ENCODE measurements at regions not wholly inside any gene's neighbourhood (a gene's known extent, or its start where the extent isn't known, plus 50 kb on each side); places are given as distances from the start of the nearest gene placed in this dataset.

DNA sequence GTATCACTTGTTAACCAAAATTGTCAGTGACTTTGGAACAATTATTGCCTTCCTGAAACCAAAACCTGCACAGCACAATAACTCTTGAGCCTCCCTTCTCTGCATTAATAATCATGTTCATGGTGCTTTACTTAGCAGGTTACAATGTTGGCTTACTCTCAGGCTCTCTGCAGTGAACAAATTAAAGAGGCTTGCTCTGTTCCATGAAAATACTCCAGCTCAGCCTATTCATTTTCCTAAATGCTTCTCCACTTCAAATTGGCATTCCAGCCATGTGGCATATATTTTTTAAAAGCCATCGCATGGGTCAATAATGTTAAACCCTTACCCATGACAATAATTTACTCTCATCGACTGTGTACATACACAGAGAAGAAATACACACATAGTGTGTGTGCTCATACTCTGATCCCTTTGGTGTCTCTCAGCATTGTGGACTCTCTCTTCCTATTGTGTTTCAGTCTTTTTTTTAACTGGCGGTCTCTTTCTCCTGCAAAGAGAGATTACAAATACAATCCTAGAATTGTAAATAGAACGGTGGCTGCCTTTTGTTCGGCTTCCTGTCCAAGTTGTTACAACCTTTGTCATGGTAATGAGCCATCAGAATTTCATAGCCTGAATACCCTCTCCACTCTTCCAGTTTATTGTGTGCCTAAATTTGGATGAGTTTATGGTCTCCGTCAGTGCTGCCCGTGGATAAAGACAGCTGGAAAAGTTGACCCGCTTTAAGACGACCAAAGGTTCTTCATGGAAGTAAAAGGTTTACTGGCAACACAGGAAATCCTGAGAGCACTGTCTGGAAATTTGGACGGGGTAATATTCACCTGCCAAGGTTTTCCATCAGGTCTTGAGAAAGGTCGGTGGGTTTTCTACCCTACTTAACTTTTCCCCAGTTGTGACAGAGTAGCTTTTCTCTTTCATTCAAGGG lies 263.6 kb downstream of the CD83 start:
- H3K4me2 ChIP-seq: no peak overlapping the region
- H3K27me3 ChIP-seq (ENCODE audit: insufficient read depth): no peaks in the 10 kb centered on the region
- ChIA-PET POLR2A (no interaction called here), CTCF (no interaction called here)
- peaks cover 0 to 9% of the 10 kb centered on the region in 2 experiments; a peak in 2 of 4 replicates for H3K4me1 ChIP-seq (ENCODE audit: control insufficient read depth in 1 of 2, insufficient read depth in 2 of 2, low read depth in 1 of 2, low read length in 1 of 2)
- H2AFZ ChIP-seq (ENCODE audit: low read depth): no peak overlapping the region
- H3K4me3 ChIP-seq (ENCODE audit: low read depth in 2 of 2, low read length in 1 of 2): no peak overlapping the region
- TF ChIP-seq, protein P1, sequence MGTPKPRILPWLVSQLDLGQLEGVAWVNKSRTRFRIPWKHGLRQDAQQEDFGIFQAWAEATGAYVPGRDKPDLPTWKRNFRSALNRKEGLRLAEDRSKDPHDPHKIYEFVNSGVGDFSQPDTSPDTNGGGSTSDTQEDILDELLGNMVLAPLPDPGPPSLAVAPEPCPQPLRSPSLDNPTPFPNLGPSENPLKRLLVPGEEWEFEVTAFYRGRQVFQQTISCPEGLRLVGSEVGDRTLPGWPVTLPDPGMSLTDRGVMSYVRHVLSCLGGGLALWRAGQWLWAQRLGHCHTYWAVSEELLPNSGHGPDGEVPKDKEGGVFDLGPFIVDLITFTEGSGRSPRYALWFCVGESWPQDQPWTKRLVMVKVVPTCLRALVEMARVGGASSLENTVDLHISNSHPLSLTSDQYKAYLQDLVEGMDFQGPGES (IDR thresholded peaks at IDR 0.05; ENCODE audit: low read depth, low read length): no peak
- no peak for TF ChIP-seq TAF1 (IDR thresholded peaks at IDR 0.05; ENCODE audit: borderline replicate concordance, low read depth, low read length)
- TF ChIP-seq JUND (IDR thresholded peaks at IDR 0.05): no peak
- TF ChIP-seq FOSL2 (IDR thresholded peaks at IDR 0.05; ENCODE audit: borderline replicate concordance, low read depth): no peak
- no peak for TF ChIP-seq SMC3 (IDR thresholded peaks at IDR 0.05; ENCODE audit: low read depth, low read length)
- TF ChIP-seq GATA2 (CRISPR knock-in tag; IDR thresholded peaks at IDR 0.05): no peak
- no peak for TF ChIP-seq RFX5 (IDR thresholded peaks at IDR 0.05; ENCODE audit: low read length)
- TF ChIP-seq, protein P2, sequence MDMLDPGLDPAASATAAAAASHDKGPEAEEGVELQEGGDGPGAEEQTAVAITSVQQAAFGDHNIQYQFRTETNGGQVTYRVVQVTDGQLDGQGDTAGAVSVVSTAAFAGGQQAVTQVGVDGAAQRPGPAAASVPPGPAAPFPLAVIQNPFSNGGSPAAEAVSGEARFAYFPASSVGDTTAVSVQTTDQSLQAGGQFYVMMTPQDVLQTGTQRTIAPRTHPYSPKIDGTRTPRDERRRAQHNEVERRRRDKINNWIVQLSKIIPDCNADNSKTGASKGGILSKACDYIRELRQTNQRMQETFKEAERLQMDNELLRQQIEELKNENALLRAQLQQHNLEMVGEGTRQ (IDR thresholded peaks at IDR 0.05; ENCODE audit: borderline replicate concordance, low read depth, low read length): no peak
- TF ChIP-seq, protein P3, sequence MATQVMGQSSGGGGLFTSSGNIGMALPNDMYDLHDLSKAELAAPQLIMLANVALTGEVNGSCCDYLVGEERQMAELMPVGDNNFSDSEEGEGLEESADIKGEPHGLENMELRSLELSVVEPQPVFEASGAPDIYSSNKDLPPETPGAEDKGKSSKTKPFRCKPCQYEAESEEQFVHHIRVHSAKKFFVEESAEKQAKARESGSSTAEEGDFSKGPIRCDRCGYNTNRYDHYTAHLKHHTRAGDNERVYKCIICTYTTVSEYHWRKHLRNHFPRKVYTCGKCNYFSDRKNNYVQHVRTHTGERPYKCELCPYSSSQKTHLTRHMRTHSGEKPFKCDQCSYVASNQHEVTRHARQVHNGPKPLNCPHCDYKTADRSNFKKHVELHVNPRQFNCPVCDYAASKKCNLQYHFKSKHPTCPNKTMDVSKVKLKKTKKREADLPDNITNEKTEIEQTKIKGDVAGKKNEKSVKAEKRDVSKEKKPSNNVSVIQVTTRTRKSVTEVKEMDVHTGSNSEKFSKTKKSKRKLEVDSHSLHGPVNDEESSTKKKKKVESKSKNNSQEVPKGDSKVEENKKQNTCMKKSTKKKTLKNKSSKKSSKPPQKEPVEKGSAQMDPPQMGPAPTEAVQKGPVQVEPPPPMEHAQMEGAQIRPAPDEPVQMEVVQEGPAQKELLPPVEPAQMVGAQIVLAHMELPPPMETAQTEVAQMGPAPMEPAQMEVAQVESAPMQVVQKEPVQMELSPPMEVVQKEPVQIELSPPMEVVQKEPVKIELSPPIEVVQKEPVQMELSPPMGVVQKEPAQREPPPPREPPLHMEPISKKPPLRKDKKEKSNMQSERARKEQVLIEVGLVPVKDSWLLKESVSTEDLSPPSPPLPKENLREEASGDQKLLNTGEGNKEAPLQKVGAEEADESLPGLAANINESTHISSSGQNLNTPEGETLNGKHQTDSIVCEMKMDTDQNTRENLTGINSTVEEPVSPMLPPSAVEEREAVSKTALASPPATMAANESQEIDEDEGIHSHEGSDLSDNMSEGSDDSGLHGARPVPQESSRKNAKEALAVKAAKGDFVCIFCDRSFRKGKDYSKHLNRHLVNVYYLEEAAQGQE (IDR thresholded peaks at IDR 0.05; ENCODE audit: low read depth, low read length): no peak
- no peak for TF ChIP-seq RXRA (IDR thresholded peaks at IDR 0.05; ENCODE audit: borderline replicate concordance, low read depth)
- TF ChIP-seq, protein P4, sequence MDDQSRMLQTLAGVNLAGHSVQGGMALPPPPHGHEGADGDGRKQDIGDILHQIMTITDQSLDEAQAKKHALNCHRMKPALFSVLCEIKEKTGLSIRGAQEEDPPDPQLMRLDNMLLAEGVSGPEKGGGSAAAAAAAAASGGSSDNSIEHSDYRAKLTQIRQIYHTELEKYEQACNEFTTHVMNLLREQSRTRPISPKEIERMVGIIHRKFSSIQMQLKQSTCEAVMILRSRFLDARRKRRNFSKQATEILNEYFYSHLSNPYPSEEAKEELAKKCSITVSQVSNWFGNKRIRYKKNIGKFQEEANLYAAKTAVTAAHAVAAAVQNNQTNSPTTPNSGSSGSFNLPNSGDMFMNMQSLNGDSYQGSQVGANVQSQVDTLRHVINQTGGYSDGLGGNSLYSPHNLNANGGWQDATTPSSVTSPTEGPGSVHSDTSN (IDR thresholded peaks at IDR 0.05): no peak
- no peak for TF ChIP-seq EZH2phosphoT487 (IDR thresholded peaks at IDR 0.05; ENCODE audit: borderline replicate concordance, low read depth)
- TF ChIP-seq, protein P5, sequence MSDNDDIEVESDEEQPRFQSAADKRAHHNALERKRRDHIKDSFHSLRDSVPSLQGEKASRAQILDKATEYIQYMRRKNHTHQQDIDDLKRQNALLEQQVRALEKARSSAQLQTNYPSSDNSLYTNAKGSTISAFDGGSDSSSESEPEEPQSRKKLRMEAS (IDR thresholded peaks at IDR 0.05; ENCODE audit: low read depth): no peak
- no peak for TF ChIP-seq MEF2A (IDR thresholded peaks at IDR 0.05; ENCODE audit: borderline replicate concordance, low read depth)
- no peak for TF ChIP-seq MXI1 (IDR thresholded peaks at IDR 0.05; ENCODE audit: low read depth, low read length)
- no peak for TF ChIP-seq ELF1 (IDR thresholded peaks at IDR 0.05)
- TF ChIP-seq, protein P6, sequence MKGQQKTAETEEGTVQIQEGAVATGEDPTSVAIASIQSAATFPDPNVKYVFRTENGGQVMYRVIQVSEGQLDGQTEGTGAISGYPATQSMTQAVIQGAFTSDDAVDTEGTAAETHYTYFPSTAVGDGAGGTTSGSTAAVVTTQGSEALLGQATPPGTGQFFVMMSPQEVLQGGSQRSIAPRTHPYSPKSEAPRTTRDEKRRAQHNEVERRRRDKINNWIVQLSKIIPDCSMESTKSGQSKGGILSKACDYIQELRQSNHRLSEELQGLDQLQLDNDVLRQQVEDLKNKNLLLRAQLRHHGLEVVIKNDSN (IDR thresholded peaks at IDR 0.05; ENCODE audit: borderline replicate concordance, low read depth): no peak
- TF ChIP-seq EP300 (IDR thresholded peaks at IDR 0.05; ENCODE audit: borderline replicate concordance in 1 of 2, low read depth in 1 of 2, low read length in 1 of 2): no peak
- TF ChIP-seq FOXM1 (IDR thresholded peaks at IDR 0.05; ENCODE audit: low read depth): no peak
- no peak for TF ChIP-seq POLR2AphosphoS5 (IDR thresholded peaks at IDR 0.05; ENCODE audit: low read depth, low read length)
- no peaks in the 10 kb centered on the region for H3K9me3 ChIP-seq
- H3K27ac ChIP-seq (ENCODE audit: low read depth in 2 of 2, low read length in 1 of 2): no peak overlapping the region
- H3K9ac ChIP-seq: no peak overlapping the region
- DNase-seq: no peak
- H3F3A ChIP-seq (replicated peaks; ENCODE audit: insufficient read depth): no peaks in the 10 kb centered on the region
- H3K9me2 ChIP-seq: no peaks in the 10 kb centered on the region
- no peaks in the 10 kb centered on the region for H3K36me3 ChIP-seq (replicated peaks in 1 of 2; ENCODE audit: control insufficient read depth in 1 of 2, insufficient read depth in 2 of 2, low read length in 1 of 2)
- whole genome bisulfite sequencing (ENCODE audit: low lambda C conversion rate): 55% methylated on average over 11 of the region's 11 CpGs
- no peaks in the 10 kb centered on the region for H4K20me1 ChIP-seq (ENCODE audit: insufficient read depth)
- no peaks in the 10 kb centered on the region for H3K79me2 ChIP-seq (ENCODE audit: insufficient read depth)

Data from SK-N-SH (cell line).